ENCODE measurements at regions not wholly inside any gene's neighbourhood (a gene's known extent, or its start where the extent isn't known, plus 50 kb on each side); places are given as distances from the start of the nearest gene placed in this dataset.

- Histone ChIP-seq H3K9me3 (ENCODE audit: insufficient read depth in 2 of 2, low read depth in 1 of 2, low read length in 1 of 2) (no peaks in the 10 kb centered on the region), H2AFZ (ENCODE audit: low read length) (no peak overlapping the region)
- CTCF ChIA-PET (ENCODE audit: partially characterized antibody): interaction anchor here (3.2 kb wide), 1 partner anchor 12 kb away, joined by 18 read pairs; no protein-coding TSS in a partner anchor
- TF ChIP-seq SIN3A (conservative IDR thresholded peaks at IDR 0.05 in 1 of 2, IDR thresholded peaks at IDR 0.05 in 1 of 2; ENCODE audit: low read depth in 1 of 2, low read length in 2 of 2) (no peak), ATF2 (IDR thresholded peaks at IDR 0.05; ENCODE audit: low read length) (no peak), GABPA (IDR thresholded peaks at IDR 0.05; ENCODE audit: borderline replicate concordance, insufficient read depth, low read length) (no peak), EZH2 (IDR thresholded peaks at IDR 0.05; ENCODE audit: low read depth, low read length, severe bottlenecking) (no peak), RBBP5 (IDR thresholded peaks at IDR 0.05; ENCODE audit: borderline replicate concordance, low read depth, low read length) (no peak), KDM4A (IDR thresholded peaks at IDR 0.05; ENCODE audit: low read depth, low read length, severe bottlenecking) (no peak), USF2 (IDR thresholded peaks at IDR 0.05; ENCODE audit: low read length) (no peak), TEAD4 (IDR thresholded peaks at IDR 0.05; ENCODE audit: low read depth, low read length) (no peak), POU5F1 (IDR thresholded peaks at IDR 0.05; ENCODE audit: low read depth, low read length) (no peak), RFX5 (IDR thresholded peaks at IDR 0.05; ENCODE audit: borderline replicate concordance, low read depth, low read length) (no peak), JUN (IDR thresholded peaks at IDR 0.05; ENCODE audit: low read depth, low read length) (no peak)
These were observed 81.9 kb downstream of the C3orf38 start for GRCh38 chr3:88231632-88232031.

More at GRCh38 chr3:88231632-88232031, 81.9 kb downstream of the C3orf38 start:
- H3K79me1 ChIP-seq (ENCODE audit: low read depth, low read length): no peaks in the 10 kb centered on the region
- H3K36me3 ChIP-seq (ENCODE audit: control insufficient read depth in 2 of 4, insufficient read depth in 4 of 4, low read length in 3 of 4): no peaks in the 10 kb centered on the region; a peak in 1 of 8 replicates
- FAIRE-seq: no peak
- no peak overlapping the region for H3K4me2 ChIP-seq (ENCODE audit: insufficient read depth in 1 of 2, low read depth in 2 of 2, low read length in 2 of 2)
- no peak overlapping the region for H3K56ac ChIP-seq (replicated peaks; ENCODE audit: insufficient read length, low read depth, low read length)
- no peak overlapping the region for H2BK20ac ChIP-seq (ENCODE audit: low read length)
- no peak overlapping the region for H3K23ac ChIP-seq (ENCODE audit: insufficient read length)
- H3K27ac ChIP-seq (ENCODE audit: low read depth, low read length): no peak overlapping the region
- H3K18ac ChIP-seq (ENCODE audit: extremely low read depth, low read length): no peak overlapping the region
- H3K23me2 ChIP-seq (ENCODE audit: low read depth, low read length): no peaks in the 10 kb centered on the region
- H2BK120ac ChIP-seq (replicated peaks; ENCODE audit: low read depth, low read length): no peak overlapping the region
- peaks cover 0 to 3% (median 0%) of the 10 kb centered on the region in 4 experiments; a peak in 1 of 7 replicates for H3K4me1 ChIP-seq (replicated peaks in 1 of 4; ENCODE audit: control insufficient read depth in 3 of 4, insufficient read depth in 4 of 4, low read length in 3 of 4)
- no peaks in the 10 kb centered on the region for H3K79me2 ChIP-seq (ENCODE audit: control insufficient read depth in 1 of 2, insufficient read depth in 2 of 2, low read length in 2 of 2)
- H4K8ac ChIP-seq (ENCODE audit: extremely low read depth, insufficient read depth, low read length): no peak overlapping the region
- no peaks in the 10 kb centered on the region for H4K20me1 ChIP-seq (replicated peaks in 1 of 2; ENCODE audit: control insufficient read depth in 1 of 2, insufficient read depth in 2 of 2, low read length in 2 of 2)
- POLR2A ChIA-PET (ENCODE audit: partially characterized antibody): no interaction called here
- no peak overlapping the region for H2BK12ac ChIP-seq (ENCODE audit: low read depth, low read length)
- H3K4me3 ChIP-seq (ENCODE audit: extremely low read depth in 1 of 4, insufficient read depth in 2 of 4, low read depth in 3 of 4, low read length in 4 of 4): no peak overlapping the region
- H3K27me3 ChIP-seq (replicated peaks in 1 of 4; ENCODE audit: control insufficient read depth in 3 of 4, extremely low read depth in 1 of 4, insufficient read depth in 3 of 4, low read length in 3 of 4): no peaks in the 10 kb centered on the region
- H2BK15ac ChIP-seq (ENCODE audit: low read length): no peak overlapping the region
- H3K14ac ChIP-seq (ENCODE audit: insufficient read length): no peak overlapping the region
- H2AK5ac ChIP-seq (ENCODE audit: low read depth, low read length): no peak overlapping the region
- no peak overlapping the region for H3K9ac ChIP-seq (replicated peaks in 1 of 4; ENCODE audit: extremely low read depth in 1 of 4, low read depth in 3 of 4, low read length in 3 of 4)
- no peak overlapping the region for H4K91ac ChIP-seq (replicated peaks; ENCODE audit: insufficient read length, low read length)
- H2BK5ac ChIP-seq (ENCODE audit: low read depth, low read length): no peak overlapping the region
- H3K4ac ChIP-seq (replicated peaks; ENCODE audit: insufficient read length, low read depth, low read length): no peak overlapping the region
- DNase-seq (ENCODE audit: low read depth in 1 of 2, low spot score in 2 of 2): no peak
- no peak overlapping the region for H4K5ac ChIP-seq (ENCODE audit: insufficient read length, low read depth, low read length)
- WGBS, 2 experiments (ENCODE audit: extremely low coverage in 1 of 2, insufficient coverage in 1 of 2, insufficient read length in 1 of 2, insufficient replicate concordance in 2 of 2, low coverage in 1 of 2, low lambda C conversion rate in 2 of 2, missing lambda C conversion rate in 1 of 2): 94% methylated on average over 1 of the region's 1 CpG; no CpG with 5 or more reads in 1 of the 2 experiments

All from H1 (cell line).